H1 (cell line): ENCODE measurements at regions not wholly inside any gene's neighbourhood (a gene's known extent, or its start where the extent isn't known, plus 50 kb on each side); places are given as distances from the start of the nearest gene placed in this dataset.

Source experiments
- CTCF ChIA-PET: fragments of 300-600 bp; sonication (Branson Sonifier 250); formaldehyde crosslinking; loops from one replicate; lab custom pipeline; 2021; ENCODE audit not compliant: partially characterized antibody; lab: Charles Lee
- POLR2A ChIA-PET: fragments of 300-600 bp; sonication (Branson Sonifier 250); formaldehyde crosslinking; loops from one replicate; lab custom pipeline; 2021; ENCODE audit warnings: inconsistent platforms; ENCODE audit not compliant: partially characterized antibody; lab: Charles Lee
- DNase-seq, 2 experiments: peaks; one replicate each; pipeline versions ENCODE4 v3.0.0 to v3.0.0-alpha.2; 2010 to 2022; ENCODE audit warnings: low spot score in 2 of 2, low read depth in 1 of 2, mixed read lengths in 1 of 2
- FAIRE-seq: peaks from 2 replicates; lab custom pipeline; 2011; peaks lifted over from hg19 to GRCh38; lab: Jason Lieb, UNC
- H2AFZ ChIP-seq: 2 replicates; pipeline ENCODE4 v1.8.1; 2012; ENCODE audit warnings: low read length, inconsistent platforms
- H2AK5ac ChIP-seq: 2 replicates; pipeline ENCODE4 v1.6.1; 2013; ENCODE audit warnings: low read depth, low read length
- H2BK120ac ChIP-seq: replicated peaks from 2 replicates; pipeline ENCODE3; 2013; ENCODE audit warnings: low read depth, low read length, inconsistent platforms
- H2BK12ac ChIP-seq: 2 replicates; pipeline ENCODE4 v1.6.1; 2013; ENCODE audit warnings: low read depth, low read length
- H2BK15ac ChIP-seq: 2 replicates; pipeline ENCODE4 v1.6.1; 2013; ENCODE audit warnings: low read length
- H2BK20ac ChIP-seq: 2 replicates; pipeline ENCODE4 v1.6.1; 2013; ENCODE audit warnings: low read length
- H2BK5ac ChIP-seq: 2 replicates; pipeline ENCODE4 v1.6.1; 2013; ENCODE audit warnings: low read depth, low read length
- H3K14ac ChIP-seq: 2 replicates; pipeline ENCODE4 v1.6.1; 2013; ENCODE audit warnings: inconsistent platforms; ENCODE audit not compliant: insufficient read length
- H3K18ac ChIP-seq: 2 replicates; pipeline ENCODE4 v1.6.1; 2013; ENCODE audit warnings: low read length; ENCODE audit errors: extremely low read depth
- H3K23ac ChIP-seq: 2 replicates; pipeline ENCODE4 v1.6.1; 2013; ENCODE audit warnings: inconsistent platforms; ENCODE audit not compliant: insufficient read length
- H3K23me2 ChIP-seq: 2 replicates; pipeline ENCODE4 v1.6.1; 2013; ENCODE audit warnings: low read depth, low read length
- H3K27ac ChIP-seq: 2 replicates; pipeline ENCODE4 v1.6.1; 2011; ENCODE audit warnings: low read depth, low read length, inconsistent platforms
- H3K27me3 ChIP-seq, 4 experiments: replicated peaks in 1 of 4; 1 replicate in 1 of 4; 2 replicates in 3 of 4; pipeline versions ENCODE4 v1.6.1 to v1.8.1; 2011 to 2013; ENCODE audit warnings: low read length in 3 of 4, mild to moderate bottlenecking in 3 of 4, inconsistent platforms in 2 of 4, mixed read lengths in 2 of 4, moderate library complexity in 1 of 4; ENCODE audit not compliant: control insufficient read depth in 3 of 4, insufficient read depth in 3 of 4; ENCODE audit errors: extremely low read depth in 1 of 4
- H3K36me3 ChIP-seq, 4 experiments: 2 replicates each; pipeline versions ENCODE4 v1.6.1 to v1.8.1; 2011 to 2013; ENCODE audit warnings: mild to moderate bottlenecking in 4 of 4, low read length in 3 of 4, moderate library complexity in 2 of 4, control low read depth in 1 of 4, inconsistent platforms in 1 of 4; ENCODE audit not compliant: insufficient read depth in 4 of 4, control insufficient read depth in 2 of 4
- H3K4ac ChIP-seq: replicated peaks from 2 replicates; pipeline ENCODE3; 2013; ENCODE audit warnings: low read length, low read depth, mixed read lengths, inconsistent platforms; ENCODE audit not compliant: insufficient read length
- H3K4me1 ChIP-seq, 4 experiments: replicated peaks in 1 of 4; 1 replicate in 1 of 4; 2 replicates in 3 of 4; pipeline versions ENCODE4 v1.6.1 to v1.8.1; 2011 to 2013; ENCODE audit warnings: low read length in 3 of 4, inconsistent platforms in 2 of 4, mixed read lengths in 1 of 4; ENCODE audit not compliant: insufficient read depth in 4 of 4, control insufficient read depth in 3 of 4
- H3K4me2 ChIP-seq, 2 experiments: 2 replicates each; pipeline versions ENCODE4 v1.6.1 to v1.8.1; 2011 to 2013; ENCODE audit warnings: low read depth in 2 of 2, low read length in 2 of 2, control low read depth in 1 of 2, inconsistent platforms in 1 of 2, mild to moderate bottlenecking in 1 of 2; ENCODE audit not compliant: insufficient read depth in 1 of 2
- H3K4me3 ChIP-seq, 4 experiments: fragments of 200-600, 300-600 bp in 1 of 4; sonication (generic), shearing (Covaris generic), sonication (Bioruptor Twin) in 1 of 4; 2 replicates each; pipeline versions ENCODE4 v1.5.1 to v1.8.1; 2011 to 2016; ENCODE audit warnings: low read length in 4 of 4, low read depth in 3 of 4, control low read depth in 2 of 4, inconsistent platforms in 2 of 4, mild to moderate bottlenecking in 2 of 4, mixed read lengths in 1 of 4, moderate library complexity in 1 of 4; ENCODE audit not compliant: insufficient read depth in 2 of 4; ENCODE audit errors: extremely low read depth in 1 of 4
- H3K56ac ChIP-seq: replicated peaks from 2 replicates; pipeline ENCODE3; 2013; ENCODE audit warnings: low read depth, mild to moderate bottlenecking, mixed read lengths, low read length, inconsistent platforms; ENCODE audit not compliant: insufficient read length
- H3K79me1 ChIP-seq: 2 replicates; pipeline ENCODE4 v1.6.1; 2013; ENCODE audit warnings: low read depth, low read length, control low read depth
- H3K79me2 ChIP-seq, 2 experiments: 2 replicates each; pipeline versions ENCODE4 v1.6.1 to v1.8.1; 2012 to 2013; ENCODE audit warnings: low read length in 2 of 2, mild to moderate bottlenecking in 2 of 2, inconsistent platforms in 1 of 2; ENCODE audit not compliant: insufficient read depth in 2 of 2, control insufficient read depth in 1 of 2
- H3K9ac ChIP-seq, 4 experiments: replicated peaks in 1 of 4; 1 replicate in 1 of 4; 2 replicates in 3 of 4; pipeline versions ENCODE4 v1.6.1 to v1.8.1; 2011 to 2013; ENCODE audit warnings: low read depth in 3 of 4, low read length in 3 of 4, control low read depth in 2 of 4, mild to moderate bottlenecking in 2 of 4, moderate library complexity in 2 of 4, inconsistent platforms in 1 of 4; ENCODE audit errors: extremely low read depth in 1 of 4
- H3K9me3 ChIP-seq, 2 experiments: 2 replicates each; pipeline versions ENCODE4 v1.6.1 to v1.8.1; 2012 to 2013; ENCODE audit warnings: mild to moderate bottlenecking in 2 of 2, moderate library complexity in 2 of 2, control low read depth in 1 of 2, inconsistent platforms in 1 of 2, low read depth in 1 of 2, low read length in 1 of 2, mixed read lengths in 1 of 2; ENCODE audit not compliant: insufficient read depth in 2 of 2
- H4K20me1 ChIP-seq, 2 experiments: replicated peaks in 1 of 2; 2 replicates each; pipeline versions ENCODE3 to v1.8.1; 2011 to 2013; ENCODE audit warnings: inconsistent platforms in 2 of 2, low read length in 2 of 2, mild to moderate bottlenecking in 1 of 2; ENCODE audit not compliant: insufficient read depth in 2 of 2, control insufficient read depth in 1 of 2
- H4K5ac ChIP-seq: 2 replicates; pipeline ENCODE4 v1.6.1; 2013; ENCODE audit warnings: low read length, low read depth, mixed read lengths, inconsistent platforms; ENCODE audit not compliant: insufficient read length
- H4K8ac ChIP-seq: 2 replicates; pipeline ENCODE4 v1.8.0; 2013; ENCODE audit warnings: mild to moderate bottlenecking, moderate library complexity, low read length, inconsistent platforms; ENCODE audit not compliant: insufficient read depth; ENCODE audit errors: extremely low read depth
- H4K91ac ChIP-seq: replicated peaks from 2 replicates; pipeline ENCODE3; 2013; ENCODE audit warnings: low read length, mixed read lengths, inconsistent platforms; ENCODE audit not compliant: insufficient read length
- CREB1 ChIP-seq: IDR thresholded peaks from 2 replicates; pipeline ENCODE4 v1.6.1; 2012; ENCODE audit warnings: inconsistent platforms
- MAFK ChIP-seq: IDR thresholded peaks from 2 replicates; pipeline ENCODE4 v1.6.1; 2012; ENCODE audit warnings: low read depth, mild to moderate bottlenecking, improper control_type of control experiment, low read length
- RAD21 ChIP-seq, 2 experiments: IDR thresholded peaks in 1 of 2; conservative IDR thresholded peaks in 1 of 2; 2 replicates each; pipeline ENCODE4 v1.6.1; 2011; ENCODE audit warnings: low read depth in 2 of 2, low read length in 2 of 2, improper control_type of control experiment in 1 of 2, inconsistent platforms in 1 of 2, mild to moderate bottlenecking in 1 of 2, moderate library complexity in 1 of 2
- RNF2 ChIP-seq: fragments of 200-900, 300-1000 bp; sonication (generic); IDR thresholded peaks from 2 replicates; pipeline ENCODE4 v1.7.1; 2016; ENCODE audit warnings: borderline replicate concordance, low read depth, mild to moderate bottlenecking, antibody characterized with exemption, low read length; ENCODE audit not compliant: poor library complexity, severe bottlenecking; ENCODE audit errors: missing control alignments
- SP2 ChIP-seq: IDR thresholded peaks from 2 replicates; pipeline ENCODE4 v1.6.1; 2012; ENCODE audit warnings: mild to moderate bottlenecking, low read length, inconsistent platforms
- TEAD4 ChIP-seq: IDR thresholded peaks from 2 replicates; pipeline ENCODE4 v1.6.1; 2012; ENCODE audit warnings: low read depth, low read length, inconsistent platforms, mixed read lengths
- YY1 ChIP-seq: IDR thresholded peaks from 2 replicates; pipeline ENCODE4 v1.6.1; 2011; ENCODE audit warnings: low read depth, mild to moderate bottlenecking, low read length
- WGBS, 2 experiments: shearing (Covaris generic) in 1 of 2; methylation state at CpG; one replicate each; pipeline versions ENCODE4 v1.1.6 to v1.1.7; 2013 to 2015; ENCODE audit warnings: low lambda C conversion rate in 2 of 2, mixed read lengths in 2 of 2, inconsistent platforms in 1 of 2, low coverage in 1 of 2, missing lambda C conversion rate in 1 of 2; ENCODE audit not compliant: insufficient replicate concordance in 2 of 2, insufficient coverage in 1 of 2, insufficient read length in 1 of 2; ENCODE audit errors: extremely low coverage in 1 of 2, missing lambda C conversion rate in 1 of 2; 5-methylcytosine and 5-hydroxymethylcytosine counted together
- TF ChIP-seq, protein P1 (sequence below): IDR thresholded peaks from 2 replicates; pipeline ENCODE4 v1.6.1; 2012; ENCODE audit warnings: low read length, inconsistent platforms

DNA sequence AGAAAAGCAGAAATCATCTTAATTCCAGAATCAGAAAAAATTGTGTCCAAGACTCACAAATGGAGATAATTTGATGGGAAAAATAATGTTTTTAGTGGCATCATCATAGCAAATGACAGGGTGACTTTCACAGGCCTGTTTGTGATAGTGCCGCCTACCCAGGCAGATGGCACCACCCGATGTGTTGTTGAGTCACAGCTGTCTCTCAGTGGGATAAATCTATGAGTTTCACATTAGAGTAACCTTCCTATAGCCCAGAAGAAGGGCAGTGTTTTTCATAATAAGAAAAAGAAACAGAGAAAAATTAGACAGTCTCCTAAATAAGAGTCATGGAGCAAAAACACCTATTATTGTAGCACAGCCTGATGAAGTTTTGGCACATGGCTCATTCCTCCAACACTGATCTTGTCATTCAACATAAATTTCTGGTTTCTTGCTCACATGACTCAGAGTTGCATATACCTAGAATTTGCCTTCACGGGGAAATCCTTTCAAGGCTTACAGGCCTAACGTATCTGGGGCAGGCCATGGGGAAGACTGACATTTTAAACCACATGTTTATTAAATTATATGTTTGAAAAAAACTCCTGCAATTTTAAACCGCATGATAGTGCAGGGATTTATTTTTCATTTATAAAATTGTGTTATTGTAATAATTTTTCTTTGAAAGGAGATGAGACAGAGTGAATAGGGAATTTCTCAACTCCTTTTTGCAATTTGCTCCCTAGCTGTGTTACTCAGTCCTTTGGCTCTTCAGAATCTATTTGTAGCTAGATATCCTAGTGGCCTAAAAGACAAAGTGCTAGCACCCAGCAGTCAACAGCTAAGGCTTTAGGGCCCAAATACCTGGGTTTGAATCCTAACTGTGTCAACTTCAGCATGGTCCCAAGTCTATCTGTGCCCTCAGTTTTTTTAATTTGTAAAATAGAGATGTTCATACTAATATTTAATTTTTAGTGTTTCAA is 393.7 kb downstream of the NDFIP2 start:
- H3K9ac ChIP-seq = no peak overlapping the region
- H4K5ac ChIP-seq = no peak overlapping the region
- ChIA-PET CTCF (interaction anchor here (0.6 to 1.0 kb wide), 2 partner anchors 9 to 1224 kb away, joined by 3 read pairs; no protein-coding TSS in a partner anchor), POLR2A (no interaction called here)
- no peaks in the 10 kb centered on the region for H3K79me1 ChIP-seq
- H3K27me3 ChIP-seq = no peaks in the 10 kb centered on the region
- no peak overlapping the region for H2AFZ ChIP-seq
- H3K4ac ChIP-seq = no peak overlapping the region
- H3K79me2 ChIP-seq = no peaks in the 10 kb centered on the region
- no peak overlapping the region for H3K56ac ChIP-seq
- WGBS, 2 experiments = 88% methylated on average over 5 of the region's 5 CpGs; no CpG with 5 or more reads in 1 of the 2 experiments
- FAIRE-seq (no peak), DNase-seq (no peak)
- H4K91ac ChIP-seq = no peak overlapping the region
- no peak overlapping the region for H2BK12ac ChIP-seq
- no peaks in the 10 kb centered on the region for H4K20me1 ChIP-seq
- peaks cover 3 to 5% of the 10 kb centered on the region in 2 experiments; a peak in 1 of 4 replicates for H3K9me3 ChIP-seq
- H3K4me3 ChIP-seq = no peak overlapping the region
- H2BK15ac ChIP-seq = no peak overlapping the region
- no peak overlapping the region for H2BK20ac ChIP-seq
- no peak overlapping the region for H2BK5ac ChIP-seq
- no peak overlapping the region for H3K27ac ChIP-seq
- H3K18ac ChIP-seq = no peak overlapping the region
- no peaks in the 10 kb centered on the region; the same call in 1 of the 2 replicates for H3K23me2 ChIP-seq
- H2AK5ac ChIP-seq = no peak overlapping the region
- no peak overlapping the region for H3K4me2 ChIP-seq
- no peaks in the 10 kb centered on the region for H3K36me3 ChIP-seq
- H4K8ac ChIP-seq = no peak overlapping the region
- H3K4me1 ChIP-seq = peaks cover 0 to under 1% (median 0%) of the 10 kb centered on the region in 4 experiments; a peak in 2 of 7 replicates
- no peak overlapping the region for H3K23ac ChIP-seq
- H3K14ac ChIP-seq = no peak overlapping the region
- TF ChIP-seq, protein P1, sequence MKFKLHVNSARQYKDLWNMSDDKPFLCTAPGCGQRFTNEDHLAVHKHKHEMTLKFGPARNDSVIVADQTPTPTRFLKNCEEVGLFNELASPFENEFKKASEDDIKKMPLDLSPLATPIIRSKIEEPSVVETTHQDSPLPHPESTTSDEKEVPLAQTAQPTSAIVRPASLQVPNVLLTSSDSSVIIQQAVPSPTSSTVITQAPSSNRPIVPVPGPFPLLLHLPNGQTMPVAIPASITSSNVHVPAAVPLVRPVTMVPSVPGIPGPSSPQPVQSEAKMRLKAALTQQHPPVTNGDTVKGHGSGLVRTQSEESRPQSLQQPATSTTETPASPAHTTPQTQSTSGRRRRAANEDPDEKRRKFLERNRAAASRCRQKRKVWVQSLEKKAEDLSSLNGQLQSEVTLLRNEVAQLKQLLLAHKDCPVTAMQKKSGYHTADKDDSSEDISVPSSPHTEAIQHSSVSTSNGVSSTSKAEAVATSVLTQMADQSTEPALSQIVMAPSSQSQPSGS = no peak
- TF ChIP-seq SP2 (no peak), RAD21 (IDR thresholded peaks at IDR 0.05 in 1 of 2, conservative IDR thresholded peaks at IDR 0.05 in 1 of 2; ENCODE audit: low read depth in 2 of 2, low read length in 2 of 2) (0 out of 4 replicates have a peak, but pooled peaks of 1 of the 2 experiments have one; percentile 12), MAFK (no peak), CREB1 (no peak), RNF2 (no peak), YY1 (no peak), TEAD4 (no peak)
- H2BK120ac ChIP-seq = no peak overlapping the region
